HFFc6 (cell line): ENCODE measurements at regions not wholly inside any gene's neighbourhood (a gene's known extent, or its start where the extent isn't known, plus 50 kb on each side); places are given as distances from the start of the nearest gene placed in this dataset.
"Not testable (repeated sequence)": the region's sequence is repeated elsewhere in the genome, so short reads cannot be mapped to it uniquely, and the experiment has no call there.

Source experiments
- DNase-seq: peaks from one replicate; pipeline ENCODE4 v3.0.0-alpha.2; 2018
- H3K27ac Mint-ChIP-seq: 2 replicates; pipeline ENCODE4 v1.8.0; 2020; ENCODE audit warnings: mild to moderate bottlenecking, mixed read lengths
- H3K27me3 Mint-ChIP-seq: 2 replicates; pipeline ENCODE4 v1.8.0; 2021; ENCODE audit warnings: mild to moderate bottlenecking, moderate library complexity, mixed read lengths; ENCODE audit not compliant: insufficient read depth
- H3K36me3 Mint-ChIP-seq: 2 replicates; pipeline ENCODE4 v1.8.0; 2021; ENCODE audit warnings: low read depth, mixed read lengths
- H3K4me1 Mint-ChIP-seq: 2 replicates; pipeline ENCODE4 v1.8.0; 2020; ENCODE audit warnings: low read depth, mixed read lengths
- H3K4me3 Mint-ChIP-seq: 2 replicates; pipeline ENCODE4 v1.8.0; 2020; ENCODE audit warnings: mild to moderate bottlenecking, moderate library complexity, mixed read lengths
- H3K9me3 Mint-ChIP-seq: 2 replicates; pipeline ENCODE4 v1.8.0; 2020; ENCODE audit warnings: mild to moderate bottlenecking, mixed read lengths
- CTCF ChIP-seq: fragments of 200-600 bp; sonication (generic); IDR thresholded peaks from 2 replicates; pipeline ENCODE4 v1.5.0; 2021; ENCODE audit warnings: antibody characterized with exemption, mild to moderate bottlenecking

- Mint-ChIP-seq H3K9me3 (peaks cover 14% of the 10 kb centered on the region), H3K27ac (no peak overlapping the region), H3K4me3 (no peak overlapping the region), H3K36me3 (no peaks in the 10 kb centered on the region), H3K27me3 (no peaks in the 10 kb centered on the region), H3K4me1 (no peaks in the 10 kb centered on the region)
- DNase-seq = no peak
- TF ChIP-seq CTCF = no peak
Observed at GRCh38 chr5:103860327-103860726, 297.7 kb upstream of the NUDT12 start.

GRCh38 chr5:103858367-103858766 lies 295.8 kb upstream of the NUDT12 start:
- not testable (repeated sequence) for H3K4me1 Mint-ChIP-seq, H3K4me3 Mint-ChIP-seq, DNase-seq, H3K36me3 Mint-ChIP-seq, H3K27ac Mint-ChIP-seq, H3K27me3 Mint-ChIP-seq
- H3K9me3 Mint-ChIP-seq = peaks cover 18% of the 10 kb centered on the region

GRCh38 chr5:103851091-103851490 lies 288.5 kb upstream of the NUDT12 start:
- Mint-ChIP-seq H3K4me3 (no peak overlapping the region), H3K9me3 (peaks cover 23% of the 10 kb centered on the region), H3K27me3 (no peaks in the 10 kb centered on the region; the same call in 1 of the 2 replicates), H3K4me1 (no peaks in the 10 kb centered on the region), H3K27ac (no peak overlapping the region), H3K36me3 (no peaks in the 10 kb centered on the region)
- no peak for DNase-seq
- no peak for TF ChIP-seq CTCF

GRCh38 chr5:103849934-103850333 lies 287.3 kb upstream of the NUDT12 start:
- Mint-ChIP-seq H3K27me3 (no peaks in the 10 kb centered on the region; the same call in 1 of the 2 replicates), H3K27ac (no peak overlapping the region), H3K36me3 (no peaks in the 10 kb centered on the region), H3K4me3 (no peak overlapping the region), H3K4me1 (no peaks in the 10 kb centered on the region), H3K9me3 (peaks cover 23% of the 10 kb centered on the region)
- no peak for TF ChIP-seq CTCF
- DNase-seq = peak; percentile 2

- Mint-ChIP-seq H3K36me3 (no peaks in the 10 kb centered on the region), H3K4me3 (no peak overlapping the region), H3K27me3 (no peaks in the 10 kb centered on the region), H3K9me3 (peaks cover 17% of the 10 kb centered on the region), H3K27ac (no peak overlapping the region), H3K4me1 (no peaks in the 10 kb centered on the region)
- TF ChIP-seq CTCF = no peak
- DNase-seq = no peak
Observed at GRCh38 chr5:103847060-103847459, 284.5 kb upstream of the NUDT12 start.

GRCh38 chr5:103842936-103843335 lies 280.3 kb upstream of the NUDT12 start:
- Mint-ChIP-seq H3K4me3 (no peak overlapping the region), H3K27me3 (no peaks in the 10 kb centered on the region), H3K27ac (no peak overlapping the region), H3K4me1 (no peaks in the 10 kb centered on the region), H3K9me3 (peaks cover 31% of the 10 kb centered on the region), H3K36me3 (no peaks in the 10 kb centered on the region)
- no peak for TF ChIP-seq CTCF
- no peak for DNase-seq
